ENCODE measurements at regions not wholly inside any gene's neighbourhood (a gene's known extent, or its start where the extent isn't known, plus 50 kb on each side); places are given as distances from the start of the nearest gene placed in this dataset.

- TF ChIP-seq POLR2A (IDR thresholded peaks at IDR 0.05) (no peak), POLR2AphosphoS5 (IDR thresholded peaks at IDR 0.05) (no peak)
- TF ChIP-seq, protein P1, sequence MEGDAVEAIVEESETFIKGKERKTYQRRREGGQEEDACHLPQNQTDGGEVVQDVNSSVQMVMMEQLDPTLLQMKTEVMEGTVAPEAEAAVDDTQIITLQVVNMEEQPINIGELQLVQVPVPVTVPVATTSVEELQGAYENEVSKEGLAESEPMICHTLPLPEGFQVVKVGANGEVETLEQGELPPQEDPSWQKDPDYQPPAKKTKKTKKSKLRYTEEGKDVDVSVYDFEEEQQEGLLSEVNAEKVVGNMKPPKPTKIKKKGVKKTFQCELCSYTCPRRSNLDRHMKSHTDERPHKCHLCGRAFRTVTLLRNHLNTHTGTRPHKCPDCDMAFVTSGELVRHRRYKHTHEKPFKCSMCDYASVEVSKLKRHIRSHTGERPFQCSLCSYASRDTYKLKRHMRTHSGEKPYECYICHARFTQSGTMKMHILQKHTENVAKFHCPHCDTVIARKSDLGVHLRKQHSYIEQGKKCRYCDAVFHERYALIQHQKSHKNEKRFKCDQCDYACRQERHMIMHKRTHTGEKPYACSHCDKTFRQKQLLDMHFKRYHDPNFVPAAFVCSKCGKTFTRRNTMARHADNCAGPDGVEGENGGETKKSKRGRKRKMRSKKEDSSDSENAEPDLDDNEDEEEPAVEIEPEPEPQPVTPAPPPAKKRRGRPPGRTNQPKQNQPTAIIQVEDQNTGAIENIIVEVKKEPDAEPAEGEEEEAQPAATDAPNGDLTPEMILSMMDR (IDR thresholded peaks at IDR 0.05) = no peak
Measured at GRCh38 chr3:28053759-28054158, 187.7 kb upstream of the CMC1 start.

Measured in prostate gland (tissue), 2 donors.